ENCODE measurements at regions not wholly inside any gene's neighbourhood (a gene's known extent, or its start where the extent isn't known, plus 50 kb on each side); places are given as distances from the start of the nearest gene placed in this dataset.
"Not testable (repeated sequence)": the region's sequence is repeated elsewhere in the genome, so short reads cannot be mapped to it uniquely, and the experiment has no call there.

- TF ChIP-seq EZH2 (IDR thresholded peaks at IDR 0.05; ENCODE audit: borderline replicate concordance, low read depth, low read length, severe bottlenecking); CTCF (IDR thresholded peaks at IDR 0.05; ENCODE audit: borderline replicate concordance, extremely low read depth, low read length, poor library complexity, severe bottlenecking): not testable (repeated sequence)
These were observed 55.8 kb upstream of the TPTE start for GRCh38 chr21:10465524-10466110.
